ENCODE measurements at regions not wholly inside any gene's neighbourhood (a gene's known extent, or its start where the extent isn't known, plus 50 kb on each side); places are given as distances from the start of the nearest gene placed in this dataset.

DNA sequence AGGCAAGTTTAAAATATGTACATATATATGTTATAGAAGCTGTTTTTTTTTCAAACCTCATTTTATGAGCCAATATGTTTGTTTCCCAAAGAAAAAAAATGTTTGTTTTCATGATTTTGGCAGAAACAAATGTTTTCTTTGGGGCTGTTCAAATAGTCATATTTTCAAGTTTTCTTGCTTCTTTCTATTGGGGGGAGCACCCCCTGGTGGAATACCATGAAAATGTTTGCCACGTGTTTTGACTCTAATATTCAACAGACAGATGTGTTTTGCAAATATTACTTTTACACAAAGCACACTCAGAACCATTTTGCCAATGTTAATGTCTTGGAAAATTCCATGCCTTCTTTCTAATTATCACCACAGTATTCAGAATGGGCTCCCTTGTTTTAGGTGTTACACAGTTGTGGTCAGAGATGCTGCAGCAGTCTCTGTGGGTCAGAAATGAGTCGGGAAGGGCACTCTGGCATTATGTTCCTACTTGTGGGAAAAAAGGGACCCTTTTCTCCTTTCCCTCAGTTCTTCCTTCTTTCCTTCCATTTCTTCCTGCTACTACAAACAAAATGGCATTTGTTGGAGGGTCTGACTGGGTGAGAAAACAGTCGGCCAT lies 817.0 kb downstream of the TUSC7 start:
- no peak for DNase-seq
- Histone ChIP-seq H3K27ac (no peak overlapping the region), H3K9me3 (no peaks in the 10 kb centered on the region), H3K4me3 (no peak overlapping the region), H3K27me3 (no peaks in the 10 kb centered on the region), H3K36me3 (no peaks in the 10 kb centered on the region), H3K4me1 (no peaks in the 10 kb centered on the region)
- ATAC-seq: no peak
- in situ Hi-C loops (cut with MboI; ENCODE audit: low sequenced_read_pairs in 4 of 4) (no loop called here), intact Hi-C loops (cut with DNase I; ENCODE audit: low total_unique reads) (no loop called here)
- TF ChIP-seq POLR2A (IDR thresholded peaks at IDR 0.05) (no peak), CTCF (IDR thresholded peaks at IDR 0.05 in 4 of 5, conservative IDR thresholded peaks at IDR 0.05 in 1 of 5) (peak in 4 of 5 experiments; percentile 10 to 35 (median 24))

GRCh38 chr3:117527346-117527745 lies 817.8 kb downstream of the TUSC7 start:
- no peak for DNase-seq
- H3K27ac ChIP-seq: no peak overlapping the region
- intact Hi-C loops (cut with DNase I; ENCODE audit: low total_unique reads): no loop called here
- no peak for ATAC-seq
- H3K27me3 ChIP-seq: no peaks in the 10 kb centered on the region
- no peaks in the 10 kb centered on the region for H3K9me3 ChIP-seq
- H3K4me3 ChIP-seq: no peak overlapping the region
- TF ChIP-seq CTCF (IDR thresholded peaks at IDR 0.05 in 4 of 5, conservative IDR thresholded peaks at IDR 0.05 in 1 of 5): no peak
- no peak for TF ChIP-seq POLR2A (IDR thresholded peaks at IDR 0.05)
- H3K4me1 ChIP-seq: no peaks in the 10 kb centered on the region
- in situ Hi-C loops (cut with MboI; ENCODE audit: low sequenced_read_pairs in 4 of 4): no loop called here
- H3K36me3 ChIP-seq: no peaks in the 10 kb centered on the region

DNA sequence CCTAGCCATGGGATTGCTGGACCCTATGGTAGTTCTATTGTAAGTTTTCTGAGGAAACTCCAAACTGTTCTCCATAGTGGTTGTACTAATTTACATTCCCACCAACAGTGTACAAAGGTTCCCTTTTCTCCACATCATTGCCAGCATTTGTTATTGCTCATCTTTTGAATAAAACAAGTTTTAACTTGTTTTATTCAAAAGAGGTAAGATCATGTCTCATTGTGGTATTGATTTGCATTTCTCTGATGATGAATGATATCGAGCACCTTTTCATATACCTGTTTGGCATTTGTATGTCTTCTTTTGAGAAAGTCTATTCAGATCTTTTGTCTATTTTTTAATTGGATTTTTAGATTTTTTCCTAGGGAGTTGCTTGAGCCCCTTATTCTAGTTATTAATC lies 819.1 kb downstream of the TUSC7 start:
- DNase-seq (no peak), ATAC-seq (no peak)
- no peak overlapping the region for H3K27ac ChIP-seq
- H3K9me3 ChIP-seq: no peaks in the 10 kb centered on the region
- intact Hi-C loops (cut with DNase I; ENCODE audit: low total_unique reads) (no loop called here), in situ Hi-C loops (cut with MboI; ENCODE audit: low sequenced_read_pairs in 4 of 4) (no loop called here)
- TF ChIP-seq CTCF (IDR thresholded peaks at IDR 0.05 in 4 of 5, conservative IDR thresholded peaks at IDR 0.05 in 1 of 5): no peak
- no peak for TF ChIP-seq POLR2A (IDR thresholded peaks at IDR 0.05)
- no peak overlapping the region for H3K4me3 ChIP-seq
- H3K27me3 ChIP-seq: no peaks in the 10 kb centered on the region
- H3K36me3 ChIP-seq: no peaks in the 10 kb centered on the region
- H3K4me1 ChIP-seq: no peaks in the 10 kb centered on the region

GRCh38 chr3:117531078-117531767 lies 821.6 kb downstream of the TUSC7 start:
- in situ Hi-C loops (cut with MboI; ENCODE audit: low sequenced_read_pairs in 4 of 4): no loop called here
- Histone ChIP-seq H3K36me3 (no peaks in the 10 kb centered on the region), H3K27ac (no peak overlapping the region), H3K4me3 (no peak overlapping the region), H3K9me3 (no peaks in the 10 kb centered on the region), H3K4me1 (no peaks in the 10 kb centered on the region), H3K27me3 (no peaks in the 10 kb centered on the region)
- DNase-seq (no peak), ATAC-seq (no peak)
- intact Hi-C loops (cut with DNase I; ENCODE audit: low total_unique reads): no loop called here
- TF ChIP-seq POLR2A (IDR thresholded peaks at IDR 0.05) (no peak), CTCF (IDR thresholded peaks at IDR 0.05 in 4 of 5, conservative IDR thresholded peaks at IDR 0.05 in 1 of 5) (no peak)

Measured in gastrocnemius medialis (tissue), 4 donors.